ENCODE measurements at regions not wholly inside any gene's neighbourhood (a gene's known extent, or its start where the extent isn't known, plus 50 kb on each side); places are given as distances from the start of the nearest gene placed in this dataset.

DNA sequence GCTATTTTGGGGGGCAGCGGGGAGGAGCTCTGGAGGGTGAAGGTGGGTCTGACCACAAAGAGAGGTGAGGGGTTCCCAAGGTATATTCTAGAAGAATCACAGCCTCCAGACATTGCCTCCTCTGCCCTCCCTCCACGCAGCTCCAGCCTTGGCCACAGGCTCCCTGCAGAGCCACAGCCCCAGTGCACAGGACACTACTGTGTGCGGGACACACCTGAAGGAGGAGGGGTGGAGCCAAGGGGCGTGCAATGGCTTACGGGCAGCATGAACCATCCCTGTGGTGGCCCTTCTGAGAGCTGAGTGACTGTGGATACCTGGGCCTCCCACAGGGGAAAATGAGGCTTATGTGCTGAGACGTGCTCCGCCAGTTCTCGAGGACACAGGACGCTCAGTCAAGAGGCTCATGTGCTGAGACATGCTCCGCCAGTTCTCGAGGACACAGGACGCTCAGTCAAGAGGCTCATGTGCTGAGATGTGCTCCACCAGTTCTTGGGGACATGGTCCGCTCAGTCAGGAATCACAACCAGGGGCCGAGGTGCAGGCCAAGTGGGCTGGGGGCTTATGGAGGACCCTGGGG is 417.3 kb downstream of the SHANK2 start:
- no peak overlapping the region for H3K27ac Mint-ChIP-seq
- ChIA-PET POLR2A (no interaction called here), CTCF (no interaction called here)
- H3K36me3 Mint-ChIP-seq (ENCODE audit: low read depth), result no peaks in the 10 kb centered on the region
- H3K4me1 Mint-ChIP-seq, result no peaks in the 10 kb centered on the region
- intact Hi-C loops (cut with DNase I, micrococcal nuclease), result no loop called here
- peaks cover 6% of the 10 kb centered on the region for H3K9me3 Mint-ChIP-seq (ENCODE audit: low read depth)
- H3K27me3 Mint-ChIP-seq, result peaks cover 7% of the 10 kb centered on the region
- ATAC-seq (no peak), DNase-seq (no peak)
- H3K4me3 Mint-ChIP-seq, result no peak overlapping the region

DNA sequence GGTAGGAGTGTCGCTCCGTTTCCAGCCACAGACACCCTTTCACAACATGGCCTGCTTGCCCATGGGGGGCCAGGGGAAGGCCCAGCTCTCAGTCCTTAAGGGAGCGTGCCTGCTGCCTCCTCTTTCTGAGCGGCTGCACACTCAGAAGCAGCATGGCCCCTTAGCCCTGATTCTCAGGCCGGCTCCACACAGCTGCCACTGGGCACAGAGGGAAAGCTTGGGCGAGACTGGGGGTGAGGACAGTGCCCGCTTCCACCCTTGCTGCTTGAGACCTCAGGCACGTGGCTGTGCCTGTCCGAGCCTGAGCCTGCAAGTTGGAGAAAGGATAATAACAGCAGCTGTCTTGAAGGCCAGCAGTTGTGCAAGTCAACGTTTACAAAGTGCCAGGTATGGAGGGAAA is 416.3 kb downstream of the SHANK2 start:
- no peak overlapping the region for H3K27ac Mint-ChIP-seq
- no peaks in the 10 kb centered on the region for H3K36me3 Mint-ChIP-seq (ENCODE audit: low read depth)
- ChIA-PET CTCF (no interaction called here), POLR2A (no interaction called here)
- H3K27me3 Mint-ChIP-seq, result peaks cover 7% of the 10 kb centered on the region
- ATAC-seq, result no peak
- no peak overlapping the region for H3K4me3 Mint-ChIP-seq
- DNase-seq, result no peak
- H3K4me1 Mint-ChIP-seq, result no peaks in the 10 kb centered on the region
- H3K9me3 Mint-ChIP-seq (ENCODE audit: low read depth), result peaks cover 6% of the 10 kb centered on the region
- intact Hi-C loops (cut with DNase I, micrococcal nuclease), result no loop called here

DNA sequence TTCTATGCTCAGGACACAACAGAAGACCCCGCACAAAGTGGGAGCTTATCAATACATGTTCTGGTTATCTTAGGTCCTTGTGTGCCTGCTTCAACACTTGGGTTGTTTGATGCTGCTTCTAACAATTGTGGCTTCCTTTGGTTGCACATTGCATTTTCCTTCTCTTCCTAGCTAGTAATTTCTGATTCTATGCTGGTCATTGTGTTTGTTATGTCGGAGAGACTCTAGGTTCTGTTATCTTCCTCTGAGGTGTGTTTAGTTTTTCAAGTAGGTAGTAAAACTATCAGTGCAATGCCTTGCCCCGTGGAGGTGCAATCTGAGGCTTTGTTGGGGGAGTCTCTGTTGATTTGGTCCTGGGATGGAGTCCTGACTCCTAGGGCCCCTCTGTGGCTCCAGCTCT is 414.2 kb downstream of the SHANK2 start:
- no peak overlapping the region for H3K4me3 Mint-ChIP-seq
- no peaks in the 10 kb centered on the region for H3K36me3 Mint-ChIP-seq (ENCODE audit: low read depth)
- DNase-seq (no peak), ATAC-seq (no peak)
- ChIA-PET CTCF (no interaction called here), POLR2A (no interaction called here)
- intact Hi-C loops (cut with DNase I, micrococcal nuclease), result no loop called here
- H3K4me1 Mint-ChIP-seq, result no peaks in the 10 kb centered on the region
- H3K9me3 Mint-ChIP-seq (ENCODE audit: low read depth), result peaks cover 6% of the 10 kb centered on the region
- peaks cover 9% of the 10 kb centered on the region for H3K27me3 Mint-ChIP-seq
- no peak overlapping the region for H3K27ac Mint-ChIP-seq

DNA sequence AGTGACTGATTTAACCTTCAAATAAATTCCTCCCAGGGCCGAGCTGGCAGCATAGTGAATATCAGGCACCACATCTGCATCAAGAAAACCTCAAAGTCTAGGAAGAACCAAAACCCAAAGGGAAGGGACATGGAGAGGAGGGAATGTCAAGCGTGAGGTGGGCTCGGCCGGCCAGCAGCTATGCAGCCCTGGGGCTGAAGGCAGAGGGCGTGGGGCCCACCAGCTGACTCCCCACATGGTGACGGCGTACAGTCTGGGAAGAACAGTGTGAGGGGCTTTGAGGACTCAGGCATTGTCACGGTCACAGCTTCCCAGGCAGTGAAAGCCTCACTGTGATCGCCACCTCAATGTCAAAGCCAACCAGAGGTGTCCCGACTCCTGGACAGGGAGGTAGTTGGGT is 412.5 kb downstream of the SHANK2 start:
- Mint-ChIP-seq H3K27ac (no peak overlapping the region), H3K27me3 (peaks cover 14% of the 10 kb centered on the region), H3K4me1 (no peaks in the 10 kb centered on the region), H3K4me3 (no peak overlapping the region), H3K9me3 (ENCODE audit: low read depth) (peaks cover 6% of the 10 kb centered on the region), H3K36me3 (ENCODE audit: low read depth) (no peaks in the 10 kb centered on the region)
- ChIA-PET CTCF (no interaction called here), POLR2A (no interaction called here)
- intact Hi-C loops (cut with DNase I, micrococcal nuclease), result no loop called here
- ATAC-seq (no peak), DNase-seq (no peak)

DNA sequence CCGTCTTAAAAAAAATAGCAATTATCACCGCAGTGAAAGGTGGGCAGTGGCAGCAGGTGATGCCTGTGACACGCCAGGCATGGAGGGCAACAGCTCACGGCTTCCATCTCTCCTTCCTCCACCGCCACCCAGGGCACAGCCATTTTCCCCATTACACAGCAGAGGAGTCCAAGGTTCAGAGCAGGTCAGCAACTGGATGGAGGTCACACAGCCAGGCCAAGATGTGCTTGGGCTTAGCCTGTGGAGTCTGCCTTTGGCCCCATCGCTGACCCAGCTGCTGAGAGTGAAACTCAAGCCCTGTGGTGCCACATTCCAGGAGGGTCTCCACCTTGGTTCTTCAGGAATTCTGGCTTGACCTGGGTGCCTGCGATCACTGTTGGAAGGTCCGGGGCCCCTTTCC is 411.1 kb downstream of the SHANK2 start:
- H3K27ac Mint-ChIP-seq, result no peak overlapping the region
- peaks cover 14% of the 10 kb centered on the region for H3K27me3 Mint-ChIP-seq
- ChIA-PET CTCF (no interaction called here), POLR2A (no interaction called here)
- intact Hi-C loops (cut with DNase I, micrococcal nuclease), result no loop called here
- H3K4me3 Mint-ChIP-seq, result no peak overlapping the region
- H3K4me1 Mint-ChIP-seq, result no peaks in the 10 kb centered on the region
- ATAC-seq, result no peak
- peaks cover 6% of the 10 kb centered on the region for H3K9me3 Mint-ChIP-seq (ENCODE audit: low read depth)
- DNase-seq, result no peak
- H3K36me3 Mint-ChIP-seq (ENCODE audit: low read depth), result no peaks in the 10 kb centered on the region

DNA sequence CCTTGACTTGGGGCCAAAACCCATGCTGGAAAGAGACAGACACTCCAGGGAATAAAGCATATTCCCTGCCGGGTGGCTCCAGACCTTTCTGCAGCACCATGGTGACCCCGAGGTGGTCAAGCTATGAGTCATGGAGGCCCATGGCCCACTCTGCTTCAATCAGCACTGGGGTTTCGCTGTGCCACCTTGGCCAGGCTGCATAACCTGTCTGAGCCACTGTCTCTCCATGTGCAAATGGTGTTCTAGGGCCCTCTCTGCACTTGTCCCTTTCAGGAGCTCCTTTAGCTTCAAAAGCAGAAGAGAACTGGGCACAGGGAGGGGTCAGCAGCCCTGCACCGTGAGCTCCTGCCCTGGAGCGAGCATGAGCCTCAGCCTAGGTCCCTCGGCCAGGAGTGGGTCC is 410.1 kb downstream of the SHANK2 start:
- H3K27ac Mint-ChIP-seq, result no peak overlapping the region
- no peaks in the 10 kb centered on the region for H3K36me3 Mint-ChIP-seq (ENCODE audit: low read depth)
- POLR2A ChIA-PET, result no interaction called here
- no peak overlapping the region for H3K4me3 Mint-ChIP-seq
- intact Hi-C loops (cut with DNase I, micrococcal nuclease), result no loop called here
- peaks cover 12% of the 10 kb centered on the region for H3K27me3 Mint-ChIP-seq
- CTCF ChIA-PET, result interaction anchor here (1.5 kb wide), 1 partner anchor 27 kb away, joined by 3 read pairs; no protein-coding TSS in a partner anchor
- H3K4me1 Mint-ChIP-seq, result no peaks in the 10 kb centered on the region
- ATAC-seq, result no peak
- H3K9me3 Mint-ChIP-seq (ENCODE audit: low read depth), result peaks cover 5% of the 10 kb centered on the region
- no peak for DNase-seq

DNA sequence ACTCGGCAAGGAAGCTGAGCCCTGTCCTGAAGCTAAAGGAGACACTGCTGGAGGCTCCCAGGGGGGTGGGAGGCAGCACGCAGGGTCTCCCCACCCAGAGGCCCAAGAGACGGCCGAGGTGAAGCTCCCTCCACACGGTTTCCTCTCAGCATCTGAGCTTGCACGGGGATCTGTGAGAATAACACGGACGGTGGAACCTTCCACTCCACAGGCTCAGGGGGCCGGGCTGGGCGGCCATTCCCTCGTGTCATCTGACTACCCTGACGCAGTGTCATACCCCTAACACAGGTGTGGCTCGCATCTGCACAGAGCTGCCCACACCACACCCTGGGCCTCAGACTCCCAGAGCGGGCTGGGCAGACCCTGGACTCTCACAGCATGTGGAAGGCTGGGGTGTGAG is 409.7 kb downstream of the SHANK2 start:
- ChIA-PET POLR2A (no interaction called here), CTCF (interaction anchor here (1.5 kb wide), 1 partner anchor 28 kb away, joined by 3 read pairs; no protein-coding TSS in a partner anchor)
- DNase-seq (no peak), ATAC-seq (no peak)
- Mint-ChIP-seq H3K27ac (no peak overlapping the region), H3K4me3 (no peak overlapping the region), H3K27me3 (peaks cover 10% of the 10 kb centered on the region), H3K36me3 (ENCODE audit: low read depth) (no peaks in the 10 kb centered on the region), H3K9me3 (ENCODE audit: low read depth) (peaks cover 3% of the 10 kb centered on the region), H3K4me1 (no peaks in the 10 kb centered on the region)
- intact Hi-C loops (cut with DNase I, micrococcal nuclease), result no loop called here

DNA sequence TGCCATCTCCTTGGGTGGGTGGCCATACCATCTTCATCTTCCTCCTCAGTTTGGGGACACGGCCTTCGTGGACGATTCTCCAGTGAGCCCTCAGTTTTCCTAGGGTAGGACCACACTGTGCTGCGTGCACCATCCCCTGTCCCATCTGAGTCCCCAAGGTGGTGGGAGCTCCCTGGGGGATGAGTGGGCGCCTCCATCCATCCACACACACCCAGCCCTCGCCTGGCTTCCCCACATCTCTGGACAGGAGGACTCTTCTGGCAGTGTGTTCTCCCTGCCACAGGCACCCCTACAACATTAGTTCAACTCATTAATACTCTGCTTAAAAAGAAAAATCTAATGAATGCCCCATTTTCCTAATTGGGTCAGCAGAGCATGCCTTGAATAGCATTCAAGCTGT is 408.5 kb downstream of the SHANK2 start:
- peaks cover 7% of the 10 kb centered on the region for H3K27me3 Mint-ChIP-seq
- ATAC-seq, result no peak
- intact Hi-C loops (cut with DNase I, micrococcal nuclease), result no loop called here
- no peak for DNase-seq
- ChIA-PET CTCF (no interaction called here), POLR2A (no interaction called here)
- no peaks in the 10 kb centered on the region for H3K36me3 Mint-ChIP-seq (ENCODE audit: low read depth)
- no peak overlapping the region for H3K4me3 Mint-ChIP-seq
- H3K9me3 Mint-ChIP-seq (ENCODE audit: low read depth), result no peaks in the 10 kb centered on the region
- H3K27ac Mint-ChIP-seq, result no peak overlapping the region
- no peaks in the 10 kb centered on the region for H3K4me1 Mint-ChIP-seq

DNA sequence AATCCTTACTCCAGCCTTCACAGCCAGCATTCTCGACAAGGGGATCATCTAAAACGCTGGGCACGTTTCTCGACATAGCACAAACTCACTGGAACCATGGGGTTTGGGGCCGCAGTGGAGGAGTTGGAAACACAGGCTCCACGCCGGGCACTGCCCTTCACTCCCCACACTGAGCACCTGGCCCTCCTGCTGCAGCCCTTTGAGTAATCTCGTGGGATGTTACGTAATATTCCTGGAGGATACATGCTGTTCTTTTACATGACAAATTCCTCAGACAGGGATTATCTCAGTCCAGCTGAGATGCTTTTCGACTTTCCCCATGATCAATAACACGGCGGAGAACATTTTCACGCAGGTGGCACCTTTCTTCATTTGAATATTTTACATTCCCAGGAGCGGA is 408.0 kb downstream of the SHANK2 start:
- Mint-ChIP-seq H3K27ac (no peak overlapping the region), H3K27me3 (peaks cover 7% of the 10 kb centered on the region), H3K4me3 (no peak overlapping the region), H3K36me3 (ENCODE audit: low read depth) (no peaks in the 10 kb centered on the region), H3K4me1 (no peaks in the 10 kb centered on the region), H3K9me3 (ENCODE audit: low read depth) (no peaks in the 10 kb centered on the region)
- no peak for DNase-seq
- no peak for ATAC-seq
- POLR2A ChIA-PET, result no interaction called here
- CTCF ChIA-PET, result no interaction called here
- intact Hi-C loops (cut with DNase I, micrococcal nuclease), result no loop called here

DNA sequence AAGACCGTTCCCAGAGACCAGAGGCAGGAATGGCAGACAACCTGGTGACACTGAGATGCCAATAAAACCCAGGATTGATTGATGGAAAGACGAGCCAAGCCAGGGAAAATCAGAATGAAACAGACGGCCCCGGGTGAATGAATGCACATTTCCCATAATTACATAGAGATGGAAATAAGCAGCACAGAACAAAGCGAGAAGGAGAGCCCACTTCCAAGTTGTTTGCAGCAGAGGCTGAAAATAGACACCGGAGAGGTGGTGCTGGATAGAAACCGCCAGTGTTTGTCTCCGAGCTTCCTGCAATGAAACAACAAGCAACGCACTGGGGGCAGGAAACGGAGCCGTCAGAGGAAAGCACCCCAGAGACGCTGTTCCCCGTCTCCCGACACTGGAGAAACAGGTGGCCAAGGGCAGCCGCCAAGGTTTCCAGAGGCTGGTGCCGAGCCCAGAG is 406.8 kb downstream of the SHANK2 start:
- DNase-seq (no peak), ATAC-seq (no peak)
- ChIA-PET CTCF (no interaction called here), POLR2A (no interaction called here)
- Mint-ChIP-seq H3K27me3 (peaks cover 7% of the 10 kb centered on the region), H3K9me3 (ENCODE audit: low read depth) (no peaks in the 10 kb centered on the region), H3K4me1 (no peaks in the 10 kb centered on the region), H3K4me3 (no peak overlapping the region), H3K27ac (no peak overlapping the region), H3K36me3 (ENCODE audit: low read depth) (no peaks in the 10 kb centered on the region)
- intact Hi-C loops (cut with DNase I, micrococcal nuclease), result no loop called here

DNA sequence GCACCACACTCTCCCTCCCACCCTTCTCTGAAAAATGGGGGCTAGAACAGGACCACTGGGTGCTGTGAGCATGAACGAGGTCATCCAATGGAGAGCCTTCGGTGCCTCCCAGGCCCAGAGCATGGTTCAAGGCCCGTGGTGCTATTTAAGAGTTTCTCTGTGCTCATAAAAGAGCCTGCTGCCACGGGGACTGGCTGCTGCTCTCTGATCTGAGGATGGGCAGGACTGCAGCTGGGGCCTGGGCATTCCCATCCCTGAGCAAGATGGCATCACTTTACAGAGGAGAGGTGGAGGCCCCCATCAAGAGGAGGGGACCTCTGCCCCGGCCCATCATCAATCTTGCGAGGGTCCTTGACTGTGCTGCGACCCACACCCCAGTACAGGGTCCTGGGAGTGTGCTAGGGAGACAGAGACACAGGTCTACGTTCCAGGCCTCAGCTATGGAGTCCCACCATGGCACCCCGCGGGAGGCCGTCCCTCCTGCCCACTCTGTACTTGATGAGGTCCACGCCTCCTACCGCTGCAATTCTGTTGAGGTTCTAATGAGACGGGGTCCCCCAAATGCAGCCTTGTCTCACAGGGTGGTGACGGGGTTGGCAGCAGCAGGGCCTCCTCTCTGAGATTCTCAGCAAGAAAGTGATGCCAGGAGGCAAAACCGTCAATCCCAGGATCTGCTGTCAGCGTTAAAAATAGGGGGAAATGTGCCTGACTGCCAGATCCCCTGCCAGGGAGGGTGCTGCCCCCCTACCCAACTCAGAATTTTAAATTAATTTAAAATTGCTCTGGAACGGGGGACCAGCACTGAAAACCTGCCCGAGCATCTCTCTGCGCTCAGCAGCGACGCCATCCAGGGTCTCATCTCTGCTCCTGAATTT is 405.4 kb downstream of the SHANK2 start:
- peaks cover 5% of the 10 kb centered on the region for H3K27me3 Mint-ChIP-seq
- CTCF ChIA-PET, result no interaction called here
- POLR2A ChIA-PET, result no interaction called here
- H3K4me1 Mint-ChIP-seq, result no peaks in the 10 kb centered on the region
- DNase-seq (no peak), ATAC-seq (no peak)
- no peak overlapping the region for H3K27ac Mint-ChIP-seq
- no peak overlapping the region for H3K4me3 Mint-ChIP-seq
- no peaks in the 10 kb centered on the region for H3K9me3 Mint-ChIP-seq (ENCODE audit: low read depth)
- intact Hi-C loops (cut with DNase I, micrococcal nuclease), result no loop called here
- no peaks in the 10 kb centered on the region for H3K36me3 Mint-ChIP-seq (ENCODE audit: low read depth)

DNA sequence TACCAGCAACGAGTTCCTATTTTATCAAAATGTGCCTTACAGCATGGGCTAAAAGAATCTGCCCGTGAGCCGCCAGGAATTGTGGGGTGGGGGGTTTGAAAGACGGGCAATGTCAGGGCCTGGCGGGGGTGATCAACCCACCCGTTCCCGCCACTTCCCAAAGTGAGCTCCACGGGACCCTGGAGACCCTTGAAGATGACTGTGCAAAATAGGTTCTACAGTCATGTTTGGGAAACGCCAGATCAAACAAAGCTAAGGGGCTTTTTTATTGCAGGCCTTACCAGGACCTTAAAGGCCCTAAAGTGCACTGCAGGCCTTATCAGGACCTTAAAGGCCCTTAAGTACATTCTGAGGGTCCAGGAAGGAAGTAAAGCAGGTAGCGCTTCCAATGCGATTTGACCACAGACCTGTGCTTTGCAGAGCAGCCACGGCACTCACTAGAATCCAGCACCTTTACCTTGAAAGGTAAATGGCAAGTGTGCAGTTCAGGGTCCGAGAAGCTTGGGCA is 404.1 kb downstream of the SHANK2 start:
- intact Hi-C loops (cut with DNase I, micrococcal nuclease), result no loop called here
- DNase-seq, result no peak
- ChIA-PET CTCF (no interaction called here), POLR2A (no interaction called here)
- peaks cover 4% of the 10 kb centered on the region for H3K27me3 Mint-ChIP-seq
- no peak overlapping the region for H3K4me3 Mint-ChIP-seq
- H3K27ac Mint-ChIP-seq, result no peak overlapping the region
- H3K4me1 Mint-ChIP-seq, result no peaks in the 10 kb centered on the region
- ATAC-seq, result no peak
- no peaks in the 10 kb centered on the region for H3K36me3 Mint-ChIP-seq (ENCODE audit: low read depth)
- no peaks in the 10 kb centered on the region for H3K9me3 Mint-ChIP-seq (ENCODE audit: low read depth)

Measured in activated CD4-positive, alpha-beta T cell treated with anti-CD3 and anti-CD28 coated beads for 36 hours (primary cell).